Limb (tissue), 2 donors: ENCODE measurements at regions not wholly inside any gene's neighbourhood (a gene's known extent, or its start where the extent isn't known, plus 50 kb on each side); places are given as distances from the start of the nearest gene placed in this dataset.

Source experiments
- DNase-seq, 2 donors: peaks; one replicate each; pipeline ENCODE4 v3.0.0-alpha.2; 2016; ENCODE audit errors: extremely low spot score in 2 of 2

- no peak for DNase-seq
Measured at GRCh38 chr18:66757946-66758345, 154.1 kb upstream of the CDH19 start.

GRCh38 chr18:66754335-66754734 lies 150.4 kb upstream of the CDH19 start:
- DNase-seq = no peak

- no peak for DNase-seq
Measured at GRCh38 chr18:66752733-66753132, 148.8 kb upstream of the CDH19 start.

GRCh38 chr18:66749481-66750035 lies 145.7 kb upstream of the CDH19 start:
- DNase-seq = no peak

DNA sequence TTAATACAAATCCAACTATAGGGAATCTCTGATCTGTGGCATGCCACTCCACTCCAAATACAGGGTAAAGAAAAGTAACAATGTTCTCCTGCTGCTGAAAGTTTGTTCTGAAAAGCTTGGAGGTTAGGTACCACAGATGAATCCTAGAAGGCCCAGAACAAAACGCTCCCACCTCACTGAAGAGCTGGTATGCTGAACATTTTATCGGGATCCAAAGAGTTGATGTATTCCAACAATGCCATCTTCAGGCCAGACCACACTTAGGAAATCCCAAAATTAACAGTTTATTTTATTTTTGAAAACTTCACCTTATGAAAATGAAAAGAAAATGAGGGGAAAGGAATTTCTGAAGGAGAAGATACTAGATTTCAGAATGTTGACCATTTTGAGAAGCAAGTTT lies 145.1 kb upstream of the CDH19 start:
- DNase-seq = no peak

GRCh38 chr18:66742832-66743231 lies 138.9 kb upstream of the CDH19 start:
- DNase-seq = no peak

DNA sequence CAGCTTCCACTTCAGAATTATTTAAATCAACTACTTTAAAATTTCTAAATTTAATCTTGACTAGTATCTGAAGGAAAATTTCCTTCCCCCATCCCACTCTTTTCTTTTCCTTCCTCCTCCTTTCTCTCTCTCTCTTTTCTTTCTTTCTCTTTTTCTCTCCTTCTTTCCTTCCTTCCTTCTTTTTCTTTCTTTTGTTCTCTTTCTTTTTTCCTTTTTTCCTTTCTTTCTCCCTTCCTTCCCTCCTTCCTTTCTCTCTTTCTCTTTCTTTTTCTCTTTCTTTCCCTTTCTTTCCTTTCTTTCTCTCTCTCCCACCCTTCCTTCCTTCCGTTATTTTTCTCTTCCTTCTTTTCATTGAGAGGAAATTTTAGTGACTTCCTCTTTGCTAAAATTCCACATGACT lies 132.0 kb upstream of the CDH19 start:
- DNase-seq = no peak

GRCh38 chr18:66734451-66734850 lies 130.6 kb upstream of the CDH19 start:
- DNase-seq = no peak

GRCh38 chr18:66731890-66732289 lies 128.0 kb upstream of the CDH19 start:
- no peak for DNase-seq

GRCh38 chr18:66729442-66730239 lies 125.8 kb upstream of the CDH19 start:
- no peak for DNase-seq

GRCh38 chr18:66728951-66729350 lies 125.1 kb upstream of the CDH19 start:
- no peak for DNase-seq

GRCh38 chr18:66727991-66728390 lies 124.1 kb upstream of the CDH19 start:
- DNase-seq = no peak

- DNase-seq = peak in 1 of 2 donors; percentile 10
Measured at GRCh38 chr18:66724664-66725356, 120.9 kb upstream of the CDH19 start.

DNA sequence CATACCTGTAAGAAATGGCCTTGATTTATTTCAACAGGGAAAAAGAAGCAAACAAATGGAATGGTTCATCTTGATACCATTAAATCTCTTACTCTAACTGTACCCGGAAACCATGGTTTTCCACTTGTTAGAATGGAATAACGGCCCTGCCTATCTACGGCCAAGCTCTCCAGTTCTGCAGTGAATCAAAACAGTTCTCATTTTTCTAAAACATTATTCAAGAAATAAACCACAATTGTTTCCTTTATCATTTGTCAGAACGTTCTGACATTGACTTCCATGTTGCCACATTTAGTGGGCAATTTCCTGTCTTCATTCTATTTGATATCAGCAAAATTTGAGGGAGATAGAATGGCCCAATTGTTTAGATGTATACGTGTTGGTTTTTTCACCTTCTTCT lies 118.8 kb upstream of the CDH19 start:
- DNase-seq = no peak

DNA sequence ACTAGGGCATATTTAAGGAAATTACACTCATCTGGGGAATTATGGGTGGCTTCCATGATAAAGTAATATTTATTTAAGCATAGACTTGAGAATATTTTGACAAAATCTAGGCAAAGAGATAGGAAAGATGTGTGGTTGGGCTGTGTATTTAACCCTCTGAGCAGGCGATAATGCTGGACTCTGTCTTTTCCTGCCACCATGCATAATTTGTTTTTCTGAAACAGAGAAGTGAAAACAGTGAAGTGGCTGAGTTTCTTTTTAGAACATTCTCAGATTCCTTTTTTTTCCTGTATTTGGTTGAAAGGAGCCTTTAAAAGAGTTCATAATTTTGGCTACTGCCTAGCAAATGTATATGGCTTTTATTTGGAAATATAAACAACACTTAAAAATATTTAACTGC lies 104.8 kb upstream of the CDH19 start:
- no peak for DNase-seq

DNA sequence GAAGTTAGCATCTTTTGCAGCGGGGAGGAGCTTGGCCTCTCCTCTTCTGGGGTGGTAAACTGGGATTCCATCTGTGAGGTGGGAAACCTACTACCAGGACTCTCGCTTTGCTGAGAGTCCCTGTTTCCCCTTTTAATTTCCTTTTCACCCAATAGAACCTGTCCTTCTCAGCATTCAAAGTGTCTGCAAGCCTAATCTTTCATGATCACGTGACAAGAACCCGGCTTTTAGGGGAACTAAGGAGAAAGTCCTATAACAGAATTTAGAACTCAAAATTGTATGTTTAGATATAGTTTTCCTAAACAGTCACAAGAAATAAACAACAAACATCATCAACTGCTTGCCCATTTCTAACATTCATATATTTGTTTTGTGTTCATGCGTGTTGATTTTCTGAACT lies 103.6 kb upstream of the CDH19 start:
- no peak for DNase-seq

- no peak for DNase-seq
Measured at GRCh38 chr18:66695281-66695680, 91.4 kb upstream of the CDH19 start.

- no peak for DNase-seq
Measured at GRCh38 chr18:66694852-66695251, 91.0 kb upstream of the CDH19 start.

GRCh38 chr18:66687635-66688034 lies 83.7 kb upstream of the CDH19 start:
- no peak for DNase-seq

- peak; percentile 28 to 50 for DNase-seq
Measured at GRCh38 chr18:66682855-66683322, 79.0 kb upstream of the CDH19 start.

DNA sequence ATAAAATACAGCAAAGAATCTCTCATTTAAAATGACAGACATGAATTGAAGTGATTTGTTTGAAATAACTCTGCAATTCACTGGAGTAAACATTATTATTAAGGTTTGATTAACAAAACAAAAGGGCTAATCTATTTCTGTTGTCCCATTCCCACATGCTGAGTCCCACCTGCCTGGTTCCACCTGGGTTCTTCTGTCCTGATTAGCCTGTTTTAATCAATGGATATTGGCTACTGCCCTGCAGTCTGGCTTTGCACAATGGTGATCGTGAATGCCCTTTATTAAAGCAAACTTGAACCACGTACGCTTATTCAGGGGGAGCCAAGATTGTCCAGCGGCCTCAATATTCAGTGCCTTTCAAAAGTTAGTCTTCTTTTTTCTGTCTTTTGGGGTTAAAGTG lies 72.8 kb upstream of the CDH19 start:
- no peak for DNase-seq

DNA sequence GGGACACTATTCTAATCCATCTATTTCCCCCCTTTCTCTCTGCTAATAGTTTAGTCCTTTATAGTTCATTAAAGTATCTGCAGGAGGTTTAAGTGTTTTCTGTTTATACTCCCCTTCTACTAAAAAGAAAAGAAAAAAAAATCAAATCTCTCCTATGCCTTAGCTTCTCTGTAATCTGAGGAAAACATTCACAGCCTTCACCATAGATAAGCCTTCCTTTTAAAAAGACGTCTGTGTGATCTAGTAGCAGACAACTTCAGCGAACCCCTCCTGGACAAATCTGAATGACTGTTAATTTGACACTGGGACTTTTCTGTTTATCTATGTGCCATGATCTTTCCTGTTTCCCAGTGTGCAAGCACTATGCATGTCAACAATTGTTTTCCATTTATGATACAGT lies 70.4 kb upstream of the CDH19 start:
- no peak for DNase-seq

- no peak for DNase-seq
Measured at GRCh38 chr18:66668706-66669105, 64.8 kb upstream of the CDH19 start.
